ENCODE measurements at regions not wholly inside any gene's neighbourhood (a gene's known extent, or its start where the extent isn't known, plus 50 kb on each side); places are given as distances from the start of the nearest gene placed in this dataset. TPM values are rescaled to one million over a fixed set of nuclear protein-coding genes. Genes with fewer than 3 reads are reported as not detected.

DNA sequence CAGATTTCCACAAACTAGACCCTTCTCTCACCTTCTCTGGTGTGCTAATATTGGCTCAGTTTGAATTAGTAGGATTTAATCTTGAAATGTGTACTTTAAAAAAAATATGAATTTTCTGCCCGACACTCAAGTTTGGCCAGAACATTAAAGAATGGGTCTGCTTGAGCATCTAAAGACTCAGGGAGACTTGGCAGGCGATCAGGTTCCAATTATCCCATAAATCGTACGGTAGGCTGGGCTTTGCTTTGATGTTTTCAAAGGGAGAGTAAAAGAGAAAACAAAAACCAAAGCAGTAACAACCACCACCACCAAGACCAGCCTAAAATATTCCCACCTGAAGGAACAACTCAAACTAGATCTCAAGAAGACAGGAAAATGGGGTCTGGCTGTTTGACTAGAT is 230.8 kb downstream of the EBLN2 start:
- DNase-seq (ENCODE audit: low read depth in 2 of 3, low spot score in 2 of 3) = no peak

DNA sequence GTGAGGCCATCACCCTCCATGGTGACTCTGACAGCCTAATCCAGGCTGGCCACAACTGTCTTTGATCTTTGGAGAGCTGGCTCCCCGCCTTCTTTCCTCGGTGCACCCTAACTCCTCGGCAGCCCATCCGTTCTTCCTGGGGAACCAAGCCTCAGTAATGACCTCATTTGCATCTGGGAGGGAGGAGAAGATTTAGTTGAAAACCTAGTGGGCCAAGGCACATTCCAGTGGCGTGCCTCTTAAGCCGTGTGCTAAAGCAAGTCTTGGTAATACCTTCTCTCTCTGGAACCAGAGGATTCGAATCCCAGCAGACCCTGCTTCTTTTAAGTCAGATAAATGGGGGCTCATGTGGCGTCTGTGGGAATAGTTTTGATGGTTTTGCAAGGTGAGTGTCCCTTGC is 233.1 kb downstream of the EBLN2 start:
- DNase-seq (ENCODE audit: low read depth in 2 of 3, low spot score in 2 of 3) = no peak

DNA sequence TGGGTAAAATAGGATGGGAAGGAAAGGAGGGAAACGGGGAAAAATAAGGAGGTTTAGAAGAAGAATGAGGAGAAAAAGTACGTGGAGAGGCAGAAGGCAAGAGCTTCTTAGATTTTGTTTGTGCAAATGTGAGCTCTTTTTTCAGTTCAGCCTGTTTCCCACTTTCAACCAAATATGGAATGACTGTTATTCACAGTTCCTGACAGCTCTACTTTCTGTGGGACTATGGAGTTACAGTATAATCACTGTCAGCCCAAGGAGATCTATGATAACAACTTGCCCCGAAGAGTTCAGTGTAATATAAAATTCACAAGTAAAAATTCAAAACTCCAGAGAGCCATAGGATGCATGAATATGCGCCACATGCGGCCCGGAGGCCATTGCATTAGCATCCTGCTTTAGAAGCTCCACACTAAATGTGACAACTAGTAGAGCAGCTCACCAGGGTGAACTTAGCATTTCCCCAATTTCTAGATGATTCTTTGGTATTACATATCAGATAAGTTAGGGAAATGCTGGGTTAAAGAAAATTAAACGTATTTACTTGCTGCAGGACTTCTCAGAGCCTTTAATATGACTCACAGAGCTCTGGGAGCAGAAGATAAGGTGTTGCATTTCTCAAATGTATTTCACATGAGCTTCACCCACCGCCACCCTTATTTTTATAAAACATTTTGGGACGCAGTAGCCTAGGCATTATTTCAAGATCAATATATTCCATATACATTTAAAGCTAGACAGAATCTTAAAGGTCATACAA is 234.6 kb downstream of the EBLN2 start:
- no peak for DNase-seq (ENCODE audit: low read depth in 2 of 3, low spot score in 2 of 3)

DNA sequence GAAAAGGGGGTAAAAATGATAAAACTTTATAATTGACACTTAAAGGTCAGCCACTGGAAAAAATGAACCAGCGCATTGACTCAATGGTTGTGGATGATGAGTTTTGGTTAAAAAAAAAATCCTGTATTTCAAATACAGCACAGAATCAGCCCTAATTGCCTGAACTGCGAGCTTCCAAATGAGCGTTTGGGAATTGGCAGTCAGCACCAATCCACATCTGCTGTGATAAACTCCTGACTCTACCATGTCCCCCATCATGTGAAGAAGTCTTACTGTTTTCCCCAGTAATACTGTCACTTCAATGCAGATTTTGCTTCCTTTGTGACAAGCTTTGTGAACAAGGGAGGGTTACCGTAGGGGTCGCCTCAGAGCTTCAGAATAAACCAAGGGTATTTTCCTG is 235.4 kb downstream of the EBLN2 start:
- DNase-seq (ENCODE audit: low read depth in 2 of 3, low spot score in 2 of 3) = no peak

DNA sequence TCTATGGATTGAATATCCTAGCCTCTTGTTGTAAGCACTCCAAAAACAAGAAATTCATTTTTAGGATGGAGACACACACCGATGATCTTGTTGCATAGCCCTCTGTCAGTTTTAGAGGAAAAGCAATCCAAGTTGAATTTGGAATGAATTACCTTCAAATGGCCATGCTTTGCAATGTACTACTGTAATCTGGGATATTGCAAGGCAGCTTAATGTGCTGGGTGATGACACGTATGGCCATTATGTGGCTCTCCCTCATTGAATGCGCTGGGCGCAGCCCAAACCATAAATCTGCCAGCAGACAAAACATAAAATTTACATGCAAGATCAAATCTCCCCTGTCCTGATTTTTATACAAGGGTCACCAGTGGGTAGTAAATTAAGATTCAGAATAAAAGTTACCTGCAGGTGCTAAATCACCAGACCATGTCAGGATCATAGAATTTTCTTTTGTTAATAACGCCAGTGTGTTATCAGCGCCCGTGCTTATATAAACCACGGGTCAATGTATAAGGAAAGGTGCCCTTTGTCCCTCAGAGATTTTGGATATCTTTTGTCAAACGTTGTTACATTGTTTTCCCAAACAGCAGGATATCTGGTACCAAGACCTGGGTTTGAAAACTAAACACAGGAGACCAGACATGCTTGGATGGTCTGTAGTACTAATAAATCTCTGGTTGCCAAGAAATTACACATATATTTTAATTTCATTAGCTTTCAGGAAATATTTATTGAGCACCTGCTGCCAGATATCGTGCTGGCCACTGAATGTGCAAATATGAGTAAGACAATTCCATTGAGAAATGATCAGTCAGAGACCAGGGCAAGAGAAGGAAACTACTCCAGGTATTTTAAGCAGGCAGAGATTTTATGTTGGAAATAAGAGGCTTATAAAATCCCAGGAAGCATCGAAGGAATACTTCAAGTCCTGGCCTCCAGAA is 237.1 kb downstream of the EBLN2 start:
- no peak for DNase-seq (ENCODE audit: low read depth in 2 of 3, low spot score in 2 of 3)

DNA sequence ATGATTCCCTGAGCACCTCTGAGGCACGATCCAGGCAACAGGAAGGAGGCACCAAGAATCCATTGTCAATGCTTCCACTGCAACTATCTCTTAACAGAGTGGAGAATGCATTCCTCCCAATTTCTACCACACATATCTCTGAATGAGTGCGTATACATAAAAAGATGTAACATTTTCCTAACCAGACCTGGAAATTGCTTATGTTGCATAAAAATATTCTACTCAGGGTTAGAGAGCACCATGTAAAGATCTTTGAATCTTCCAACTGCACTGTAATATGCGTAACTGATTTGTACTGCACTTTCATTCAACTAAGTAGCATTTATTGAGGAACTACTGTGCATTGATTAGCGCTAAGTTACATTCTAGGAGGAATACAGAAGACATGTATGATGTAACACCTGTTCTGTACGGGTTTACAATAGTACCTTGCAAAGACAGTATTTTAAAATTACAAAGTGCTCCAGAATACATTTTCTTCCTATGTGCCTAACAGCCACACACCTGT is 237.8 kb downstream of the EBLN2 start:
- no peak for DNase-seq (ENCODE audit: low read depth in 2 of 3, low spot score in 2 of 3)

DNA sequence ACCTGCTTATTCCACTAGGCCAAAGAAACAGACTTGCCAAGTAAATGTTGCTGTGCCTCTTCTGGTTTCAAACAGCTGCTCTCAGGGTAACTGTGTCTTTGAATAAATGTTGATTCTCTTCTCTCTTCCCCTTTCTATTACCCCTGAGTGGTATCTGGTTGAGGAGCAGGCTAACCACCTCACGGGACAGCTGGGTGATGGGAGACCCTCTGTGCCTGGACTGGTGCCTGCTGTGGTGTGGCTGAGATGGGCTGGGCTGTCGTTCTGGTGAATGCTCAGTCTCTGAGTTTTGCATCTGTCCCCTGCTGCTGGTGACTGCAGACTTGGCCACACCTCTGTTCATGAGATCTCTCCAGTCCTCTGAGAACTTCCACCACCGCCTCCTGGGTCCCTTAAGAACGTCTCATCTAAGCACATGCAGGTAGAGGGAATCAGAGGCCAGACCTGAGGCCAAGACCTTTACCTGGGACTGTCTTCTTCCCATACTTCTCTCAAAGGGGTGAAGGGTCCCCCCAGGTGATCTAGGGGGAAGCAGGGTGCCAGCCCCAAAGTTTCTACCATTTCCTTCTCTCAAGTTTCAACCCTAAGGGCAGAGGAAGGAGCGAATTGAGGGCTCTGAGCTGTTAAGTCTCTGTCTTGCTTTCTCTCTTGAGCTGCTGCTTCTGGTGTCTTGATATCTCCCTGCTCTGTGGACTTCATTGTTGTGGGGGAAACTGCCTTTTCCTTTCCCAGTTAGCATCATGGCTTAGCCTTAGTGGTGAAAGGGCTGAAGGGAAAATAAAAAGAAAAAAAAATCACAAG is 252.9 kb downstream of the EBLN2 start:
- DNase-seq (ENCODE audit: low read depth in 2 of 3, low spot score in 2 of 3) = no peak

DNA sequence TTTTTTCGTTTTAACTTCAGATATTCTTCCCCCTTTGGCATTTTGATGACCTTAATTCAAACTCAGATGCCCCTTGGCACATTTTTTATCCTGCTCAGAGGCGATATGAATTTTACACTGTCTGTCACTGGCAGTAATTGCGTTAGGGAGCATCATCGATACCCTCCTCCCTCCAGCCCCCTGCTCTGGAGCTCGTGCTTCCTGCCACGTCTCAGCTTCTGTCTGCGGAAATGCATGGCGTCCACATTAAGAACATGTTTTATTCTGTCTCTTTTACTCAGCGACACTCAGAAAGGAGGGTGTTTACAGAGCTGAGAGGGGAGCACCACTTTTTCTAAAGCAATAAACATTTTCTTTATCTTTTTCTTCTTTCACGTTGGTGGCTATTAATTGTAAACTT is 254.2 kb downstream of the EBLN2 start:
- DNase-seq (ENCODE audit: low read depth in 2 of 3, low spot score in 2 of 3) = no peak

DNA sequence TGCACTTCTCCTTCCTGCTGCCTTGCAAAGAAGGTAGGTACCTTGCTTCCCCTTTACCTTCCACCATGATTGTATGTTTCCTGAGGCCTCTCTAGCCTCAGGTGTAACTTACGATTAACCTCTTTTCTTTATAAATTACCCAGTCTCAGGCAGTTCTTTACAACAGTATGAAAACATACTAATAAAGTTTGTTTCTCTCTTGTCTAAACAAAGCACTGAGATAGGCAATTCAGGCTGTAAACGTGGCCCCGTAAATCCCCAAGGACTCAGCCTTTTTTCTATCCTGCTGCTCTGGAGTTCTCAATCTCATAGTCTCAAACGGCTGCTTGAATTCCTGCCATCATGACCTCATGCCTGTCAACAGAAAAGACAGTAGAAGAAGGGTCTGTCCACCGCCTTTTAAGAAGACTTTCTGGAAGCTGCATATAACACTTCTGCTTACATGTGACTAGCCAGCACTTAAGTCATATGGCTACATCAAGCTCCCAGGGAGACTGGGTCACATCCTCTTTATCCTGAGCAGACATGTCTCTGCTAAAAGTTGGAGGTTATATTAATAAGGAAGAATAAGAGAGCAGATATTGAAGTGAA is 257.8 kb downstream of the EBLN2 start:
- no peak for DNase-seq (ENCODE audit: low read depth in 2 of 3, low spot score in 2 of 3)

DNA sequence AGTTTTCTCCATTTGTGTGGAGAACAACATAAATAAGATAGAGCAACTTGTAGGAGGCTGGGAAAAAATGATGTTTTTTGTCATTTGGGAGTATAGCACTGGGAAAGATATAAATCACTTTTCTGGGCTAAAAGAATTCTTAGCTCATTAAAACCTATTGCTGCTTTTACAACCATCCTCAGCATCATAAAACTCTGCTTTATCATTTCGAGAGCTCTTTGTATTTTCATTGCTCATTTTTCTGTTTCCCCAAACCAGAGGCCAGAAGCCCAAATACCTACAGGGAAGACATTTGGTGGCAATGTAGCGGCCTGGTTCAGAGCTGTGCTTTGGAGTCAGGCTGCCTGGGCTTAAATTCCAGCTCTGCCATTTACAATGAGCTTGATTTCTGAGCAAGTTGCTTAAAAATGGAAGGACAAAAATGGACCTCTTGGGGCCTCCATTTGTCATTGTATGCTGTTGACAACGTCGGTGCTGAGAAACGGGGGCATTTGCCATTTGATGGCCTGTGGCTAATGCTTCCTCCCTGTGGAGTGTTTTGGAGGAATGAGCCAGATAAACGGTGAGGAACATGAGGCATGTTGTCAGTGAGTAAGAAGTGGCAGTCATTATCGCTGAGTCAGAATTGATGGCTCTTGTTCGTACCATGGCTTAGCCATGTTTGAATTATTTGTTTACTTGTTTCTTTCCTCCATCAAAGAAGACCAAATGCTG is 260.0 kb downstream of the EBLN2 start:
- no peak for DNase-seq (ENCODE audit: low read depth in 2 of 3, low spot score in 2 of 3)

DNA sequence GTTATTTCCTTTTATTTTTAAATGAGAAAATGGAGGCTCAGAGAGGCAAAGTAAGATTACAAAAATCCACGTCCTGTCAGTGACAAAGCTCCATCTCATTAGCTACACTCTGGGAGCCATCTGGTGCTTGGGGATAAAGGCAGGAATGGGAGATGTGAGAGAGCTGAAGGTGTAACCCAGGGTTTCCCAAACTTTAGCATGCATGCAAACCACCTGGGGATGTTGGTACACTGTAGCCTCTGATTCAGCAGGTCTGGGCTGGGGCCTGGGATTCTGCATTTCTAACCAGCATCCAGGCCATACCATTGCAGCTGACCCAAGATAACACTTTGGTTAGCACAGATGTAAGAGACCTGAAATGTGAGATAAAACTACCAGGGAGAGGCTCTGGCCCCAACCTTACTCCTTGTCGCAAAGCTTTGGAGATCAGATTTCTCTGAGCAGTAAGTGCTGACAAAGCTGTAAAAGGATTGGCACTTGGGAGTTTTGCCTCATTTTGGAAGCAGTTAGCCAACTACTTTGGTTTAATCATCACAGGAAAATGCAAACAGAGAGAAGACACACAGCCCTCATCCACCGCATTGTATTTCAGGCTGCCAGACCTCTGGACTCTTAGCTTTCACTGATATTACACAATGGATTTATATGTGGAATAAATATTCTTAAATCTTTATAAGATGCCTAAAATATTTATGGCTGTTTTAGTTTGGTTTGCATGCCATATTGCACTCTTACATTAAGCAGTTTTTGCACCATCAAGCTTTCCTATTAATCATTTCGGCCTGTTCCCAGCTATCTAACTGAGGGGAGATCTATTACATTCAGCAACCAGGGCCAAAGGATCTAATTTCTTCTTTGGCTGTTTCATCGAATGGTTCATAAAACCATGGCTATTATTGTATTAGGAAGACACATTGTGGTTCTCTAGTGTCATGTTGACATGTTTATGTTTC is 263.0 kb downstream of the EBLN2 start:
- DNase-seq (ENCODE audit: low read depth in 2 of 3, low spot score in 2 of 3) = no peak

DNA sequence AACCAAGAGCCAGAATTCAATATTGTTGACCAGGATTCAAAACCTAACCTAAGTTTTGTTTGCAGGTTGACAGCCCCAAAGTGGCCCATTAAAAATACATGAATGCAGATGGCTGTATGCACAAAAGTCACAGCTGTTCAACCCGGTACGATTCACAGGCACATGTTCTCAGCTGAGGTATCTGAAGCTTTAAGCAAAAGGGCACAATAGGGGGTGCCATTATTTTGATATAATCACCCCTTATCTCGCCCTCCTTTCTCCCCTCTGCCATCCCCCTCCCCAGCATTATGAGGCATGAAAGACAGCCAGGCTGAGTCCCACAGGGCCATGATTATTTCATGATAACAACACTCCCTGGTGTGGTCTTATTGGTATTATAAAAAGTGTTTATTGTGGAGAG is 264.9 kb downstream of the EBLN2 start:
- DNase-seq (ENCODE audit: low read depth in 2 of 3, low spot score in 2 of 3) = no peak

DNA sequence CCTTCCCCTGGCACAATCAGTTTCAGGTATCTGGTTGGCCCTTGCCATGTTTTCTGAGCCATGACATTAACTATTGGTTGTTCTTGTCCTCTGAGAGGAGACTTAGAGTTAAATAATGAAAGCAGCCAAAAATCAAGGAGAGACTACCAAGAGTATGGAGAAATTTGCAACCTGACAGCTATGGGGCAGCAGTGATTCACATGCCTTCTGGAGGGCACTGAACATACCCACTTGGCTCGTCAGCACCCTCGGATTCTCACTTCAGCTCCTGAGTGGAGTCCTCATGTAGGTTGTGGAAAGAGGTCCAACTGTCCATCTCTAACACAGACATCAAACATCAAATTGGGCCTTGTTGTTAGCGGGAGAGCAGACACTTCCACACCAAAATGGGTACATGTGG is 265.6 kb downstream of the EBLN2 start:
- DNase-seq (ENCODE audit: low read depth in 2 of 3, low spot score in 2 of 3) = no peak

Small RNA genes lying in the stretch of these regions (small RNA-seq; reads per million reads assigned to genes)
- not detected for gene RNU6-1270P

All from hematopoietic multipotent progenitor cell (in vitro differentiated cells).